GM12878 (cell line): ENCODE measurements at regions not wholly inside any gene's neighbourhood (a gene's known extent, or its start where the extent isn't known, plus 50 kb on each side); places are given as distances from the start of the nearest gene placed in this dataset.

Experiments used
- ATAC-seq: fragments of 200-7000 bp; cut with Tn5 transposase; 3 replicates; pipeline ENCODE4 v1.9.1; 2020; ENCODE audit warnings: mild to moderate bottlenecking, moderate library complexity
- BruUV-seq: library from RNA; stranded (reverse); fragments of 400-500 nt; replicated peaks from 2 replicates; lab custom pipeline; 2021; lab: Mats Ljungman, UMichigan
- CTCF ChIA-PET: fragments of 300-600 bp; sonication (Branson Sonifier 250); formaldehyde crosslinking; extraction: SDS; loops from one replicate; lab custom pipeline; 2021; ENCODE audit warnings: inconsistent platforms; lab: Yijun Ruan, JAX
- POLR2A ChIA-PET: fragments of 350-600 bp; formaldehyde crosslinking; extraction: SDS; loops from one replicate; lab custom pipeline; 2021; ENCODE audit warnings: inconsistent platforms; lab: Charles Lee
- RAD21 ChIA-PET: fragments of 300-600 bp; sonication (Branson Sonifier 250); formaldehyde crosslinking; loops from one replicate; lab custom pipeline; 2023; ENCODE audit warnings: antibody characterized with exemption; ENCODE audit not compliant: unreplicated experiment; lab: Charles Lee
- SMC1A ChIA-PET: fragments of 300-600 bp; sonication (Branson Sonifier 250); formaldehyde crosslinking; loops from one replicate; lab custom pipeline; 2023; ENCODE audit not compliant: unreplicated experiment, uncharacterized antibody; lab: Charles Lee
- DNase-seq: peaks from one replicate; pipeline ENCODE4 v3.0.0-alpha.2; 2011; ENCODE audit warnings: low read depth, low spot score
- FAIRE-seq: peaks from 3 replicates; lab custom pipeline; 2011; peaks lifted over from hg19 to GRCh38; lab: Jason Lieb, UNC
- H2AFZ ChIP-seq: 2 replicates; pipeline ENCODE4 v1.6.0; 2011; ENCODE audit warnings: low read depth, low read length, control low read depth; ENCODE audit not compliant: control insufficient read depth
- H3K27ac ChIP-seq: 2 replicates; pipeline ENCODE4 v1.5.1; 2011; ENCODE audit warnings: control low read depth; ENCODE audit not compliant: control insufficient read depth, insufficient read depth
- H3K27me3 ChIP-seq, 2 experiments: replicated peaks in 1 of 2; 2 replicates each; pipeline versions ENCODE4 v1.6.0 to v1.6.1; 2011; ENCODE audit warnings: low read length in 1 of 2; ENCODE audit not compliant: control insufficient read depth in 2 of 2, insufficient read depth in 2 of 2
- H3K36me3 ChIP-seq, 2 experiments: 2 replicates each; pipeline ENCODE4 v1.5.1; 2011; ENCODE audit warnings: low read length in 1 of 2; ENCODE audit not compliant: control insufficient read depth in 2 of 2, insufficient read depth in 2 of 2
- H3K4me1 ChIP-seq: 2 replicates; pipeline ENCODE4 v1.6.1; 2011; ENCODE audit warnings: mild to moderate bottlenecking, low read length, moderate library complexity, mixed read lengths; ENCODE audit not compliant: control insufficient read depth, insufficient read depth
- H3K4me2 ChIP-seq: 2 replicates; pipeline ENCODE4 v1.6.0; 2011; ENCODE audit warnings: control low read depth; ENCODE audit not compliant: control insufficient read depth, insufficient read depth
- H3K4me3 ChIP-seq: fragments of 200-600 bp; sonication (generic); 2 replicates; pipeline ENCODE4 v1.5.1; 2016
- H3K79me2 ChIP-seq: 2 replicates; pipeline ENCODE4 v1.6.0; 2011; ENCODE audit warnings: low read length; ENCODE audit not compliant: control insufficient read depth, insufficient read depth
- H3K9ac ChIP-seq: 2 replicates; pipeline ENCODE4 v1.8.0; 2011; ENCODE audit warnings: low read length, control low read depth, mixed read lengths; ENCODE audit not compliant: control insufficient read depth, insufficient read depth
- H3K9me3 ChIP-seq: replicated peaks from 3 replicates; pipeline ENCODE4 v1.5.1; 2011; ENCODE audit warnings: mild to moderate bottlenecking, low read length; ENCODE audit not compliant: control insufficient read depth, insufficient read depth
- H4K20me1 ChIP-seq: 2 replicates; pipeline ENCODE4 v1.6.0; 2011; ENCODE audit not compliant: control insufficient read depth, insufficient read depth
- ATF3 ChIP-seq: IDR thresholded peaks from 2 replicates; pipeline ENCODE4 v1.6.1; 2011; ENCODE audit warnings: low read depth, mild to moderate bottlenecking, low read length, moderate library complexity, borderline replicate concordance; ENCODE audit errors: extremely low read depth
- BMI1 ChIP-seq: fragments of 450-650 bp; IDR thresholded peaks from 2 replicates; pipeline ENCODE4 v1.6.1; 2016; ENCODE audit warnings: mild to moderate bottlenecking, moderate library complexity, borderline replicate concordance
- CHD1 ChIP-seq: IDR thresholded peaks from 2 replicates; pipeline ENCODE4 v1.6.1; 2012; ENCODE audit warnings: low read depth, low read length, improper control_type of control experiment
- CREB1 ChIP-seq: IDR thresholded peaks from 2 replicates; pipeline ENCODE4 v1.6.1; 2012; ENCODE audit warnings: low read depth, mild to moderate bottlenecking, inconsistent platforms
- JUNB ChIP-seq: IDR thresholded peaks from 2 replicates; pipeline ENCODE4 v1.6.1; 2016; ENCODE audit warnings: antibody characterized with exemption, mild to moderate bottlenecking
- POLR2AphosphoS2 ChIP-seq: IDR thresholded peaks from 2 replicates; pipeline ENCODE4 v1.6.1; 2011; ENCODE audit warnings: low read depth, mild to moderate bottlenecking, low read length, improper control_type of control experiment, moderate library complexity
- POLR2AphosphoS5 ChIP-seq: IDR thresholded peaks from 2 replicates; pipeline ENCODE4 v1.6.1; 2011; ENCODE audit warnings: mild to moderate bottlenecking, low read length, inconsistent platforms
- POU2F2 ChIP-seq: IDR thresholded peaks from 3 replicates; pipeline ENCODE4 v1.6.1; 2011; ENCODE audit warnings: low read depth, mild to moderate bottlenecking, low read length, borderline replicate concordance
- RUNX3 ChIP-seq: IDR thresholded peaks from 2 replicates; pipeline ENCODE4 v1.6.1; 2012; ENCODE audit warnings: low read length, inconsistent platforms
- SIX5 ChIP-seq: IDR thresholded peaks from 2 replicates; pipeline ENCODE4 v1.6.1; 2011; ENCODE audit warnings: mild to moderate bottlenecking, low read depth, low read length, moderate library complexity; ENCODE audit not compliant: severe bottlenecking
- SKIL ChIP-seq: fragments of 450-650 bp; IDR thresholded peaks from 2 replicates; pipeline ENCODE4 v1.6.1; 2017; ENCODE audit warnings: mild to moderate bottlenecking, low read depth, inconsistent platforms; ENCODE audit not compliant: poor library complexity, severe bottlenecking
- SPI1 ChIP-seq: IDR thresholded peaks from 2 replicates; pipeline ENCODE4 v1.6.1; 2011; ENCODE audit warnings: low read depth, mild to moderate bottlenecking, low read length, moderate library complexity, borderline replicate concordance; ENCODE audit not compliant: insufficient read depth
- SUPT20H ChIP-seq: IDR thresholded peaks from 2 replicates; pipeline ENCODE4 v1.6.1; 2011; ENCODE audit warnings: low read depth, mild to moderate bottlenecking, low read length, moderate library complexity, borderline replicate concordance; ENCODE audit not compliant: control insufficient read depth
- ZBTB4 ChIP-seq: fragments of 450-650 bp; formaldehyde crosslinking; IDR thresholded peaks from 2 replicates; pipeline ENCODE4 v1.4.0; 2022; ENCODE audit warnings: mild to moderate bottlenecking, moderate library complexity
- whole genome bisulfite sequencing: methylation state at CpG from one replicate; pipeline ENCODE4 v1.1.6; 2016; ENCODE audit warnings: low lambda C conversion rate; ENCODE audit not compliant: insufficient replicate concordance, insufficient coverage; ENCODE audit errors: missing lambda C conversion rate; 5-methylcytosine and 5-hydroxymethylcytosine counted together
- in situ Hi-C: fragments of 300-500 bp; cut with MboI; formaldehyde crosslinking; loops from 9 replicates; pipeline ENCODE4 v1.14.3; 2018; ENCODE audit warnings: mixed read lengths
- intact Hi-C: fragments of 100-400 bp; cut with micrococcal nuclease; formaldehyde crosslinking; loops from one replicate; pipeline ENCODE4 v1.14.2; 2022; ENCODE audit not compliant: unreplicated experiment

GRCh38 chr11:42225664-42226063 lies 766.2 kb upstream of the LRRC4C start:
- intact Hi-C loops: no loop called here
- Histone ChIP-seq H3K9me3 (no peaks in the 10 kb centered on the region), H3K4me3 (no peak overlapping the region), H3K9ac (no peak overlapping the region), H2AFZ (no peak overlapping the region), H3K4me2 (no peak overlapping the region), H4K20me1 (no peaks in the 10 kb centered on the region), H3K27me3 (no peaks in the 10 kb centered on the region), H3K27ac (no peak overlapping the region), H3K4me1 (no peaks in the 10 kb centered on the region), H3K79me2 (no peaks in the 10 kb centered on the region), H3K36me3 (no peaks in the 10 kb centered on the region)
- ATAC-seq (no peak), DNase-seq (no peak), FAIRE-seq (no peak)
- CTCF ChIA-PET: no interaction called here
- POLR2A ChIA-PET: no interaction called here
- SMC1A ChIA-PET: no interaction called here
- in situ Hi-C loops: no loop called here
- no TSS peak for BruUV-seq
- RAD21 ChIA-PET: no interaction called here
- TF ChIP-seq CHD1 (no peak), JUNB (no peak), BMI1 (no peak), POLR2AphosphoS5 (no peak), SKIL (no peak)

- 8% methylated on average over 5 of the region's 5 CpGs for WGBS
- H3K9ac ChIP-seq: no peak overlapping the region
- H3K4me3 ChIP-seq: no peak overlapping the region
- H3K4me2 ChIP-seq: no peak overlapping the region
- RAD21 ChIA-PET: no interaction called here
- no peak overlapping the region for H3K27ac ChIP-seq
- no TSS peak for BruUV-seq
- POLR2A ChIA-PET: no interaction called here
- DNase-seq: no peak
- no peaks in the 10 kb centered on the region for H3K27me3 ChIP-seq
- no peaks in the 10 kb centered on the region for H3K36me3 ChIP-seq
- SMC1A ChIA-PET: no interaction called here
- H3K9me3 ChIP-seq: no peaks in the 10 kb centered on the region
- H3K79me2 ChIP-seq: no peaks in the 10 kb centered on the region
- no peak overlapping the region for H2AFZ ChIP-seq
- CTCF ChIA-PET: no interaction called here
- in situ Hi-C loops (no loop called here), intact Hi-C loops (no loop called here)
- H4K20me1 ChIP-seq: no peaks in the 10 kb centered on the region
- FAIRE-seq: no peak
- no peaks in the 10 kb centered on the region for H3K4me1 ChIP-seq
- ATAC-seq: no peak
- TF ChIP-seq ZBTB4 (CRISPR knock-in tag) (no peak), RUNX3 (no peak), SPI1 (no peak), POLR2AphosphoS2 (no peak), ATF3 (no peak), CREB1 (no peak), SUPT20H (no peak), SIX5 (no peak), POU2F2 (no peak)
These were observed 773.2 kb upstream of the LRRC4C start for GRCh38 chr11:42232673-42233072.
